ENCODE measurements at regions not wholly inside any gene's neighbourhood (a gene's known extent, or its start where the extent isn't known, plus 50 kb on each side); places are given as distances from the start of the nearest gene placed in this dataset.

DNA sequence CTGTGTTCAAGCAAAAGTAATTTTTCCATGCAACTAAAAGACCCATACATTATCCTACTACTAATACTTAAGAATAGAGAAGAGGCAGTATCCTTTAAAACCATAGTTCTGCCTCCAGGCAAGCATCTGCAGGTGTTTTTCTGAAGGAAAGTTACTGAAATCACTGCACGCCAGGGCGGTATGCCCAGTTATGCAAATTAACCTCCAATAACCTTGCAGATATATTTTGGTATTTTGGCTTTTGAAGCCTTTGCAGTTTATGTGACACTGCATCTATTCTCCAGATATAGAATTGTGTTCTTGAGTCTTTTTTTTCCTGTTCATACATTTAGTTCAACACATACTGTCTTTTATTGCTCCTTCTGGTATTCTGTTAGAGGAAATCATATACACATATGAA, 346.2 kb upstream of the PDGFD start:
- no peak for DNase-seq
- peaks cover 2% of the 10 kb centered on the region for H3K27me3 Mint-ChIP-seq (ENCODE audit: low read depth)
- no peaks in the 10 kb centered on the region for H3K4me1 Mint-ChIP-seq (ENCODE audit: low read depth)
- H3K4me3 Mint-ChIP-seq = no peak overlapping the region
- no peaks in the 10 kb centered on the region for H3K36me3 Mint-ChIP-seq (ENCODE audit: insufficient read depth)
- no peak for ATAC-seq
- H3K9me3 Mint-ChIP-seq = no peaks in the 10 kb centered on the region

DNA sequence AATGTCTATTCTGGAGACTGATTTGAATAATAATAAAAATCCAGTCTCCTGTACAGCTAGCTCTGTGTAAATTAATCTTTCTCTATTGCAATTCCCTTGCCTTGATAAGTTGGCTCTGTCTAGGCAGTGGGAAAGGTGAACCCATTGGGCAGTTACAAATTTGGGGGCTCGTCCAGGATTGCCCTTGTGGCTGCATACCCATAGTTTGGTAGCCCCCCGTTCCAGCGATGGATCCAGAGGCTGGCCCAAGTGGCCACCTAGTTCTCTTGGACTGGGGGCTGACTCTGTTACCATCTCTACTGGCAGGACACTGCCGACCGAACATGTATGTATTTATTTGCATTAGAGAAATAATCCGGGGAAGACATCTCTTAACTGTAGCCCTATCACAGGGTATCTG, 326.2 kb upstream of the PDGFD start:
- DNase-seq (no peak), ATAC-seq (no peak)
- Mint-ChIP-seq H3K36me3 (ENCODE audit: insufficient read depth) (no peaks in the 10 kb centered on the region), H3K27me3 (ENCODE audit: low read depth) (peaks cover 4% of the 10 kb centered on the region), H3K9me3 (peaks cover 26% of the 10 kb centered on the region), H3K4me1 (ENCODE audit: low read depth) (no peaks in the 10 kb centered on the region), H3K4me3 (no peak overlapping the region)

DNA sequence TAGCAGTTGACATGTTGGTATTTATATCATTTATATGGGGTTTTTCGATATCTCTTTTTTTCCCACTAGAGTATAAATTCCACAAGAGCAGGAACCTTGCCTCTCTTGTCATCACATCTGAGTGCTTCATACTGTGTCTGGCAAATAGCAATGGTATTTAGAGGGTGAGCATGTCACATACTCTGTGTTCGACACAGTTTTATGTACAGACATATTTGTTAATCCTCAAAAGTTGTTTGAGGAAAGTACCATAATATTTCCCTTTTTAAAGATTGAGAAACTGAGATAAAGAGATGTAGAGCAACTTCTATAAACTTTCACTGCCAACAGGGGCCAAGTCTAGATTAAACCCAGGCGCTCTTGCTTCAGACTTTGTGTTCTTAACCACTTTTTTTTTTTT, 324.6 kb upstream of the PDGFD start:
- Mint-ChIP-seq H3K4me1 (ENCODE audit: low read depth) (no peaks in the 10 kb centered on the region), H3K4me3 (no peak overlapping the region), H3K36me3 (ENCODE audit: insufficient read depth) (no peaks in the 10 kb centered on the region), H3K27me3 (ENCODE audit: low read depth) (peaks cover 4% of the 10 kb centered on the region), H3K9me3 (peaks cover 26% of the 10 kb centered on the region)
- no peak for ATAC-seq
- DNase-seq = no peak

- Mint-ChIP-seq H3K9me3 (peaks cover 30% of the 10 kb centered on the region), H3K27me3 (ENCODE audit: low read depth) (peaks cover 4% of the 10 kb centered on the region), H3K4me1 (ENCODE audit: low read depth) (no peaks in the 10 kb centered on the region), H3K36me3 (ENCODE audit: insufficient read depth) (no peaks in the 10 kb centered on the region), H3K4me3 (no peak overlapping the region)
- ATAC-seq (no peak), DNase-seq (no peak)
Observed at GRCh38 chr11:104487046-104487806, 323.3 kb upstream of the PDGFD start.

DNA sequence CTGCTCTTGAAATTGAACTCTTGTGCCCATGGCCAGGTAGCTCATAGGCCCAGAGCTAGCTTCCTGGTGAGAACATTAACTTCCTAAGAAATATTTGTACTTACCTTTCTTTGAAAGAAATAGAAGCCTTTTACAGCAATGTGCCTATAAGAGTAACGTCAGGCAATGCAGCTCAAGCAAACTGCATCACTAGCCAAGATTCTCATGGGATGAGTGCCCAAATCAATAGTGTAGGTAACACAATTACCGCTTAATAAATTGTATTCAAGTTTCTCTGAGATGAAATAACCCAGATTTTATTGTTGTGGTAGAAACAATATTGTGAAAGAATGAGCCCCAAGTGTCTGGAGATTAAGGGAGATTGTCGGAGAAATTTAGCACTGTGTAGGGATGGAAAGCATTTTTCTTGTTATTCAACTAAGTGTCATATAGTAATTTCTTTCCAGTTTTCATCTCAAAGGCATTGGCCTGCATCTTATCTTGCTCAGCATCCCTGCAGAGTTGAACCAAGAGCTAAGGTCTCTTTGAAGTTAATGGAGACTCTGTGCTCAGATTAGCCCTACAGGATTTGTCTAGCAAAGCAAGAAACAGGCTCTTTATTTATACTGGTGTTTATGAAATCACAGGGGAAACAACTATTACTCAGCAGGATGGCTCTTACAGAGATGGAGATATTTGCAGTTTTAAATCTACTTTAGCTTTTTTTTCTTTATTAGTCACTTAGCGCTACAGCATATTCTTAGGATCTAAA, 321.0 kb upstream of the PDGFD start:
- Mint-ChIP-seq H3K4me1 (ENCODE audit: low read depth) (no peaks in the 10 kb centered on the region), H3K27me3 (ENCODE audit: low read depth) (peaks cover 4% of the 10 kb centered on the region), H3K36me3 (ENCODE audit: insufficient read depth) (no peaks in the 10 kb centered on the region), H3K9me3 (peaks cover 27% of the 10 kb centered on the region), H3K4me3 (no peak overlapping the region)
- DNase-seq (no peak), ATAC-seq (no peak)

DNA sequence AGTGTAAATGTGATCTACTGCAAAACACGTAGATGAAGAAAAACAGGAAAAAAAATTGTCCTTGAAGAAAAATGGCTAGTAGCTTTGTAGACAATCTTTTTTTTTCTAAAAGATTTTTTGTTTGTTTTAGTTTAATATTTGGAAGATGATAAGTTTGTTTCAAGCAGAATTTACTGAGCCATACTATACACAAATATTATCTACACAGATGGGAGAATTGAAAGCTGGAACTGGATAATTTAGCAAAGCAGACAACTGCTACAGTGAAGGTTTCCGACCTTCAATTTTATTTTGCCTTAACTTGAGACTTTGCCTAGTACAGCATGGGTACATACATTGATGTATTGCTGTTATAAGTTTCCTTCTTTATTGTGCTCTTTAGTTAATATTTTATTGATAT, 313.0 kb upstream of the PDGFD start:
- Mint-ChIP-seq H3K36me3 (ENCODE audit: insufficient read depth) (no peaks in the 10 kb centered on the region), H3K9me3 (peaks cover 10% of the 10 kb centered on the region), H3K4me1 (ENCODE audit: low read depth) (no peaks in the 10 kb centered on the region), H3K27me3 (ENCODE audit: low read depth) (no peaks in the 10 kb centered on the region), H3K4me3 (no peak overlapping the region)
- ATAC-seq = no peak
- DNase-seq = no peak

DNA sequence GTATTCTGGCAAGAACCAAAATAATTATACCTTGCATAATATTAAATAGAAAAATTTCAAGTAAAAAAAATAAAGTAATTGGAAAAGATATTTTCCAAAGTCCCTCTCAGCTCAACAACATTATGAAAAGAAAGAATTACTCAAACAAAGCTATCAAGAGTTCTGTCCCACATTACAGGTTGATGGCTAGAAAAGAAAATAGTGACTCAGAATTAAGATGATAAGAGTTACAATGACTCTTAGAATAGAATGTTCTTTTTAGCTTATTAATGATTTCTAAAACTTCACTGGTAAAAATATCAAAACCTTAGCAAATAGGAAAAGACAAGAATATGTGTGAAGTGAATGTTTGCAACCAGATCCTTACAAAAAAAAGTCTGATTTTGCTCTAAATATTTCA, 312.5 kb upstream of the PDGFD start:
- ATAC-seq (no peak), DNase-seq (no peak)
- Mint-ChIP-seq H3K4me3 (no peak overlapping the region), H3K4me1 (ENCODE audit: low read depth) (no peaks in the 10 kb centered on the region), H3K27me3 (ENCODE audit: low read depth) (no peaks in the 10 kb centered on the region), H3K36me3 (ENCODE audit: insufficient read depth) (no peaks in the 10 kb centered on the region), H3K9me3 (peaks cover 5% of the 10 kb centered on the region)

- Mint-ChIP-seq H3K9me3 (no peaks in the 10 kb centered on the region), H3K36me3 (ENCODE audit: insufficient read depth) (no peaks in the 10 kb centered on the region), H3K27me3 (ENCODE audit: low read depth) (no peaks in the 10 kb centered on the region), H3K4me3 (no peak overlapping the region), H3K4me1 (ENCODE audit: low read depth) (no peaks in the 10 kb centered on the region)
- ATAC-seq (no peak), DNase-seq (no peak)
Observed at GRCh38 chr11:104467404-104467803, 303.5 kb upstream of the PDGFD start.

- no peaks in the 10 kb centered on the region for H3K4me1 Mint-ChIP-seq (ENCODE audit: low read depth)
- no peak for ATAC-seq
- no peak overlapping the region for H3K4me3 Mint-ChIP-seq
- no peaks in the 10 kb centered on the region for H3K36me3 Mint-ChIP-seq (ENCODE audit: insufficient read depth)
- H3K9me3 Mint-ChIP-seq = no peaks in the 10 kb centered on the region
- no peak for DNase-seq
- no peaks in the 10 kb centered on the region for H3K27me3 Mint-ChIP-seq (ENCODE audit: low read depth)
Observed at GRCh38 chr11:104465321-104465720, 301.4 kb upstream of the PDGFD start.

DNA sequence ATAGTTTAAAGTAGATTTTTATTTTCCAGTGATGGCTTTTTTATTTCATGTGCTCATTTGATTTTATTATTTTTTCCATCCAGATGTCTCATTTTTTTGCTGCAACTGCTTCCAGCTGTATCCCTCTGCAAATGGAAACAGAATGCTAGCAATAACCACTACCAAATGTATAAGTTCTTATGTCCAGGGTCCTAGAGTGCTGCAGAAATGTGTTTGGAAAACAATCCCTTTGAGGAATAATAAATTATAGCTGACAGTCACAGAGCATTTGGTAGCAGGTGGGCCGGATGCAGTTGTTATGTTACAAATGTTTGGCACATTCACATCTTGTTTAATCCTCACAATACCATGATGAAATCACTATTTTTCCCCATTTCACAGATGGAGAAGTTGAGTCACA, 300.7 kb upstream of the PDGFD start:
- DNase-seq = no peak
- ATAC-seq = no peak
- Mint-ChIP-seq H3K9me3 (no peaks in the 10 kb centered on the region), H3K27me3 (ENCODE audit: low read depth) (no peaks in the 10 kb centered on the region), H3K4me3 (no peak overlapping the region), H3K4me1 (ENCODE audit: low read depth) (no peaks in the 10 kb centered on the region), H3K36me3 (ENCODE audit: insufficient read depth) (no peaks in the 10 kb centered on the region)

- DNase-seq (no peak), ATAC-seq (no peak)
- H3K9me3 Mint-ChIP-seq = no peaks in the 10 kb centered on the region
- no peak overlapping the region for H3K4me3 Mint-ChIP-seq
- H3K36me3 Mint-ChIP-seq (ENCODE audit: insufficient read depth) = no peaks in the 10 kb centered on the region
- H3K4me1 Mint-ChIP-seq (ENCODE audit: low read depth) = no peaks in the 10 kb centered on the region
- H3K27me3 Mint-ChIP-seq (ENCODE audit: low read depth) = no peaks in the 10 kb centered on the region
Observed at GRCh38 chr11:104462341-104462740, 298.4 kb upstream of the PDGFD start.

DNA sequence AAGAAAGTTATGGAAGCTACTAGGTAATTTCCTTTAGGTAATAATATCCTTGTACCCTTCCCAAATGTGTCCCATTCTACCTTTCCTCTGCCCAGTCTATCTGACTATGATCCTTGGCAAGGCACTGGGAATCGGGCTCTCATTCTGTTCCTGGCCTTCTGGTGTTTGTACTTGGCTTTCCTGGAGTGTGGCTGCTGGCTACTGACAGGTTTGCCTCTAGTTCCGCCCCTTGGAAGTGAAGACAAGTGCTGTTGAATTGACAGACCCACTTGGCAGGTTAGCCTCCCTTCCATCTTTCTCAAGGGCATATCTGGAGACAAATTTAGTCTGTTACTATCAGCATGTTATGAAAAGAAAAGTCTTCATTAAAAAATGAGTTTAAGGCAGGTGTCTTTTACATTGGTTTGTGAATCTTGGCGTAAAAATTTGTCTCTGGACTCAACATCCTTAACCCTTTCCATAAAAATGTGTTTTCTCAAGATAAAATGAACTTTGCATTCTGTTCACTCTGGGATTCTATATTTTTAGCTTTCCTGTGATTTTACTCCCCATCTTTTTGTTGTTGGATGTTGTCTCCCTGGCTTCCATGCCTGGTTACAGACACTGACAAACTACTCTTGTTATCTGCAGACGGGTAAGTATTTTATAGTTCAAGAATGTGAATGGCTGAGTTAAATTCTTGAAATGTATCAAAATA, 287.4 kb upstream of the PDGFD start:
- DNase-seq (no peak), ATAC-seq (no peak)
- H3K9me3 Mint-ChIP-seq = peaks cover 3% of the 10 kb centered on the region
- H3K4me1 Mint-ChIP-seq (ENCODE audit: low read depth) = no peaks in the 10 kb centered on the region
- H3K27me3 Mint-ChIP-seq (ENCODE audit: low read depth) = no peaks in the 10 kb centered on the region
- H3K4me3 Mint-ChIP-seq = no peak overlapping the region
- no peaks in the 10 kb centered on the region for H3K36me3 Mint-ChIP-seq (ENCODE audit: insufficient read depth)

- no peak for ATAC-seq
- peaks cover 2% of the 10 kb centered on the region for H3K27me3 Mint-ChIP-seq (ENCODE audit: low read depth)
- no peaks in the 10 kb centered on the region for H3K9me3 Mint-ChIP-seq
- H3K36me3 Mint-ChIP-seq (ENCODE audit: insufficient read depth) = no peaks in the 10 kb centered on the region
- no peak for DNase-seq
- no peak overlapping the region for H3K4me3 Mint-ChIP-seq
- no peaks in the 10 kb centered on the region for H3K4me1 Mint-ChIP-seq (ENCODE audit: low read depth)
Observed at GRCh38 chr11:104443387-104443786, 279.4 kb upstream of the PDGFD start.

DNA sequence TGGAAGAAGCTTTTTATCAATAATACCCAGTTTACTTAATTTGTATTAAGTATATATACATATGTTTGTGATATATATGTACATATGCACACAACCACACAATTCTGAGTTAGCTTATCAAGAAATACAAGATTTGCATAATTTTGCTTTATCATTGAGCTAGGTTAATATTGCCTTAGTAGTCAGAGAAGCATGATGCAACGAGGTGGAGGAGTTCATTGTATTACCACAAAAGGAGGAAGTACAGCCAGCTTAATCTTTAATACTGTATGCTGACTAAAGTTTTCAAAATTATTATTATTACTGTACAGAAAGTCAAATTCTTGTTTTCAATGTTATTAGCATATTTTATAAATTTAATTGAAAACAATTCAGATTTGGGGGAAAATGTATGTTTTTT, 278.4 kb upstream of the PDGFD start:
- no peaks in the 10 kb centered on the region for H3K4me1 Mint-ChIP-seq (ENCODE audit: low read depth)
- H3K36me3 Mint-ChIP-seq (ENCODE audit: insufficient read depth) = no peaks in the 10 kb centered on the region
- H3K27me3 Mint-ChIP-seq (ENCODE audit: low read depth) = peaks cover 2% of the 10 kb centered on the region
- ATAC-seq (no peak), DNase-seq (no peak)
- H3K9me3 Mint-ChIP-seq = no peaks in the 10 kb centered on the region
- H3K4me3 Mint-ChIP-seq = no peak overlapping the region

- Mint-ChIP-seq H3K4me1 (ENCODE audit: low read depth) (no peaks in the 10 kb centered on the region), H3K36me3 (ENCODE audit: insufficient read depth) (no peaks in the 10 kb centered on the region), H3K4me3 (no peak overlapping the region), H3K27me3 (ENCODE audit: low read depth) (peaks cover 5% of the 10 kb centered on the region), H3K9me3 (no peaks in the 10 kb centered on the region)
- DNase-seq (no peak), ATAC-seq (no peak)
Observed at GRCh38 chr11:104435494-104435893, 271.5 kb upstream of the PDGFD start.

All from activated T-cell treated with anti-CD3 and anti-CD28 coated beads, Interleukin-2, amount 50 U/mL, for 4 hours (primary cell).